OCI-LY3 (cell line): ENCODE measurements at regions not wholly inside any gene's neighbourhood (a gene's known extent, or its start where the extent isn't known, plus 50 kb on each side); places are given as distances from the start of the nearest gene placed in this dataset.

Experiments used
- CTCF ChIP-seq: fragments of 200-600, 300-600 bp; sonication (generic); IDR thresholded peaks from 2 replicates; pipeline ENCODE4 v1.5.1; 2014; ENCODE audit warnings: antibody characterized with exemption, low read length, low read depth
- EZH2phosphoT487 ChIP-seq: fragments of 200-600 bp; shearing (Covaris generic); IDR thresholded peaks from 2 replicates; pipeline ENCODE4 v1.6.1; 2018; ENCODE audit warnings: antibody characterized with exemption, mixed run types, low read depth

- TF ChIP-seq CTCF (no peak), EZH2phosphoT487 (no peak)
Measured at GRCh38 chr2:237194081-237194480, 108.4 kb downstream of the COPS8 start.
